ENCODE measurements at regions not wholly inside any gene's neighbourhood (a gene's known extent, or its start where the extent isn't known, plus 50 kb on each side); places are given as distances from the start of the nearest gene placed in this dataset.

DNA sequence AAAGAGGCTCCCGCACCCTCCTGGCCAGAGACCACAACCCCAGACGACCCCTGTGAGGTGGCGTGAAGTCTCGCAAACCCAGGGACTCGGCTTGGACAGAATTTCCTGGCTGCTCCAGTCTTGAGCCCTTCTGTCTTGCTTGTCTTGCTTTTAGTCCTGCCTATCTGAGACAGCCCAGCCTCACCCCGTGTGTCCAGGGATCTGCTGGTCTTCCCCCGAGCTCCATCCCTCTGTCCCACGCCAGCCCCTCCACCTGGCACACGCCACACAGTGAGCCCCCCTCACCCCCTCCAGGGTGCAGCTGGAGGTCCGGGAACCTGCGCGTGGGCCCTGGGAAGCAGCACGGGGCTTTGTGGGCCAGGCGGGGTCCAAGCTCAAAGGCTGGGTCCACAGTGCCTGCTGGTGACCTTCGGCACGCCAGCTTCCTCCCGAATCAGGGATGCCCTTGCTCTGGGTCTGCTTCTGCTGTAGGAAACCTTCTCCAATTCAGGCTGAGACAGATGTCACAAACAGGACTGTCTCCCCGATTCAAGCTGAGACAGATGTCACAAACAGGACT lies 97.1 kb downstream of the SIK1 start:
- TF ChIP-seq, protein P1, sequence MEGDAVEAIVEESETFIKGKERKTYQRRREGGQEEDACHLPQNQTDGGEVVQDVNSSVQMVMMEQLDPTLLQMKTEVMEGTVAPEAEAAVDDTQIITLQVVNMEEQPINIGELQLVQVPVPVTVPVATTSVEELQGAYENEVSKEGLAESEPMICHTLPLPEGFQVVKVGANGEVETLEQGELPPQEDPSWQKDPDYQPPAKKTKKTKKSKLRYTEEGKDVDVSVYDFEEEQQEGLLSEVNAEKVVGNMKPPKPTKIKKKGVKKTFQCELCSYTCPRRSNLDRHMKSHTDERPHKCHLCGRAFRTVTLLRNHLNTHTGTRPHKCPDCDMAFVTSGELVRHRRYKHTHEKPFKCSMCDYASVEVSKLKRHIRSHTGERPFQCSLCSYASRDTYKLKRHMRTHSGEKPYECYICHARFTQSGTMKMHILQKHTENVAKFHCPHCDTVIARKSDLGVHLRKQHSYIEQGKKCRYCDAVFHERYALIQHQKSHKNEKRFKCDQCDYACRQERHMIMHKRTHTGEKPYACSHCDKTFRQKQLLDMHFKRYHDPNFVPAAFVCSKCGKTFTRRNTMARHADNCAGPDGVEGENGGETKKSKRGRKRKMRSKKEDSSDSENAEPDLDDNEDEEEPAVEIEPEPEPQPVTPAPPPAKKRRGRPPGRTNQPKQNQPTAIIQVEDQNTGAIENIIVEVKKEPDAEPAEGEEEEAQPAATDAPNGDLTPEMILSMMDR (IDR thresholded peaks at IDR 0.05): no peak
- TF ChIP-seq EZH2 (IDR thresholded peaks at IDR 0.05; ENCODE audit: borderline replicate concordance, insufficient read depth, low read depth, low read length, poor library complexity, severe bottlenecking): no peak

All from B cell (primary cell).